HG03097 (cell line): ENCODE measurements at regions not wholly inside any gene's neighbourhood (a gene's known extent, or its start where the extent isn't known, plus 50 kb on each side); places are given as distances from the start of the nearest gene placed in this dataset.

ENCODE experiments used
- ATAC-seq: cut with Tn5 transposase; IDR thresholded peaks from one replicate; pipeline ENCODE4 v1.9.1; 2021; ENCODE audit not compliant: unreplicated experiment, low FRiP score

DNA sequence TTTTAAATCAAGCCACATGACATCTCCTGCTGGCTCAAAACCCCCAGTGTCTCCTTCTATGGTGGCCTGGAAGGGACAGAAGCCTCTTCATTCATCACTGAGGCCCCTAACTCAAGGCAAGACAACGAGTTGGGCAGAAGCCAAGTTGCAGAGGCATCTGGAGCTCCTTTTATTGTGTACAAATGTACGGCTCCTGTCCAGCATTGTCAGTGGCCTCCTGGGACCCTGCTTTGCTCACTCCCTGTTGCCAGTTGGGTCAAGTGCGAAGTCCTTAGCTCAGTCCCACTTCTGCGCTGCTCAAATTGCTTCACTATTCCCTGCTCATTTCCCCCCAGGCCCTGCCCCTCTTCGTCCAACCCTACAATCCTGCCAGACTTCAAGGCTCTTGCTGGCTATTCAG lies 181.2 kb upstream of the PMEPA1 start:
- no peak for ATAC-seq

DNA sequence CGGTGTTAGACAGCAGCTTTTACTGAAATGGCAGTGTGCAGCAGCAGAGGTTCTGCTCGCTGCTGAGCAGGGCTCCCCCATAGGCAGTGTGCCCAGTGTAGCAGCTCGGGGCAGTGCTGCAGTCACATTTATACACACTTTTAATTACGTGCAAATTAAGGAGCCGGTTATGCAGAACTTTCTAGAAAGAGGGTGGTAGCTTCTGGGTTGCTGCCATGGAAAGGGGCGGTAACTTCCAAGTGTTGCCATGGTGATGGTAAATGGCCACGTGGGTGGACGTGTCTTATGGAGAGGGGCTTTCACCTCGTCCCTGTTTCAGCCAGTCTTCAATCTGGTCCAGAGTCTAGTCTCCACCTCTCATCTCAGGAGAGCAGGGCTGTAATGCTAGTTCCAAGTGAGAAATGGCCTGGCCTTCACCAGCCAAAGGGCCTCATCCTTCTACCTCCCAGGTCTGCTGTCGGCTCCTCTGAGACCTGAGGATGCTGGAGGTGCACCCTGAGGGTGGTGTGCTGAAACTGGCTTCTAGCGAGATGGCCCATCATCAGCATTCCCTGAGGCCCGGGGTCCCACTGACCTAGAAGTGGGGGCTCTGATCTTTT lies 180.5 kb upstream of the PMEPA1 start:
- ATAC-seq, result no peak

DNA sequence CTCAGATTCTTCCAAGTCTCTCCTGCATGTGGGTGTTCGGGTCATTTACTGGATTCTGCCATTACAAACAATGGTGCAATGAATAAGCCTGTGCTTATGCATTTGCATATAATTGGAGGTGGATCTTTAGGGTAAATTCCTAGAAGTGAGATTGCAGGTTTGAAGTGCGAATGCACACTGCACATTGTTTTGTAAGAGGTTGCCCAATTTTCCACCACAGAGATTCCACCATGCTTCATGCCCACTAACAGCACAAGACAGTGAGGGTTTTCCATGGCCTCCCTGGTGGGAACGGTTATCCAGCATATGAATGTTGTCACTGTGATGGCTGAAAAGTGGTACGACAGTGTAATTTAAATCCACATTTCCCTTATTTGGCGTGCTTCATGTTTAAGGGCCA lies 178.8 kb upstream of the PMEPA1 start:
- ATAC-seq, result no peak

DNA sequence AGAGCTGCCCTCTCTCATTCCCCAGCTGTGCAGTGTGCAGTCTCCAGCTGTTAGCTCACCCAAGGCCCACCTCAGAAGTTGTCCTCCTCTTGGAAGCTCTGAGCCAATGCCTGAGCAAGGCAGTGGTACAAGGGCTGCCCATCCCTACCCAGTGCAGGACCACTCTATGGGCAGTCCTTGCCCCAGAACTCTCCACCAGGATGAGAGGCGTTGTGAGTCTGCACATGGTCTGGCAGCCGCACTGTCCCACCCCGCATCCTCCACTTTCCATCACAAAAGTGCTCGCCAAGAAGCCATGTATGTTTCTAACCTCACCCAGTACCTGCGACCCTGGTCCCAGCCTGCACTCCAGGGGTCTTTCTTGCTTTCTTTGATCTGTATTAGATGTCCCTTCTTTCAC lies 175.1 kb upstream of the PMEPA1 start:
- no peak for ATAC-seq

DNA sequence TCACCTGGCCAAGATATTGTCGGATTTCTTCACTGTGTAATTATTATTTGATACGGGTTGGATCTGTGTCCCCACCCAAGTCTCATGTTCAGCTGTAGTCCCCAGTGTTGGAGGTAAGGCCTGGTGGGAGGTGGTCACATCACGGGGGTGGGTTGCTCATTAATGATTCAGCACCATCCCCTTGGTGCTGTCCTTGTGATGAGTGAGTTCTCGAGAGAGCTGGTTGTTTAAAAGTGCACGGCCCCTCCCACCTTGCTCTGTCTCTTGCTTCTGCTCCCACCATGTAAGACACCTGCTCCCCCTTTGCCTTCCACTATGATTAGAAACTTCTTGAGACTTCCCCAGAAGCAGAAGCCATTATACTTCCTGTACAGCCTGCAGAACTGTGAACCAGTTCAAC lies 173.9 kb upstream of the PMEPA1 start:
- no peak for ATAC-seq

DNA sequence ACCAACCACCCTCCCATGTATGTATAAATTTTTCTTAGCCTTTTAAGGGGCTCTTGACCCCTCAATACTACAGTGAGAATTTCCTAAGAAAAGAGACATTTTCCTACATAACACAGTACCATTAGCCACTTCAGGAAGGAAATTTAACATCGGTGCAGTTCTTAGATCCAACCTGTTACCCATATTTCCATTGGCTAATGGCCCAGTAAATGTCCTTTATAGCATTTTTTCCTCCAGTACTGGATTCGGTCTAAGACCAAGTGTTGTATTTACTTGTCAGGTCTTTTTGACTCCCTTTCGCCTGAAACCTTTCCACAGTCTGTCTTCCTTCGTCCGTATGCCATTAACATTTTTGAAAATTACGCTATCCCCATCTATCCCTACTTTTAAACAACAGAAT lies 173.4 kb upstream of the PMEPA1 start:
- no peak for ATAC-seq

DNA sequence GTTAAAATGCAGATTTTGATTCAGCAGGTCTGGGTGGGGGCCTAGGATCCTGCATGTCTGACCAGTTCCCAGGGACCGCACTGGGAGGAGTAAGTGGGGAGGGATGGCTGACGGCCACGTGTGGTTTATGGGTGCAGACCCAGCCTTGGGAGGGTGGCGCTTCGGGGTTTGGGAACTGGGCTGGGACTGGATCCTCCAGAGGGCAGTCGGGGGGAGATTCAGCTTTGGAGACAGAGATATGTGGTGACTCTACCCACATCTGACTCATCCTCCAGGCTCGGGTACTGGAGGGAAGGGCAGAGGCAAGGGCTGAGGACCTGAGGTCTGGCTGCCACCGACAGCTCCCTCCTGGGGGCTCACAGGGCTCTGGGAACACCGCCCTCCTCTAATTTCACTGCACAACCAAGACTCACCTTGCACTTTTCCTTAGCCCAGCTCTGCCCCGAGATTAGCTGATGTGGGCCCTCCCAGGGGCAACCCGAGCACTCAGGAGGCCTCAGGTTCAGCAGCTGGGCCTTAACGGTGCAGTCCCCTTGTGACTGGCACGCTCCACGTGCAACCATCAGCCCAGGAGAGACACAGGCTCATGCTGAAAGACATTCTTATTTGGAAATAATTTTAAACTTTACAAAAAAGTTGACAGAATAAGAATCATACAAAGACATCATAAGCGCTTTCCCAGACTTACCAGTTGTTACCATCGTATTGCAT lies 172.8 kb upstream of the PMEPA1 start:
- ATAC-seq, result no peak

DNA sequence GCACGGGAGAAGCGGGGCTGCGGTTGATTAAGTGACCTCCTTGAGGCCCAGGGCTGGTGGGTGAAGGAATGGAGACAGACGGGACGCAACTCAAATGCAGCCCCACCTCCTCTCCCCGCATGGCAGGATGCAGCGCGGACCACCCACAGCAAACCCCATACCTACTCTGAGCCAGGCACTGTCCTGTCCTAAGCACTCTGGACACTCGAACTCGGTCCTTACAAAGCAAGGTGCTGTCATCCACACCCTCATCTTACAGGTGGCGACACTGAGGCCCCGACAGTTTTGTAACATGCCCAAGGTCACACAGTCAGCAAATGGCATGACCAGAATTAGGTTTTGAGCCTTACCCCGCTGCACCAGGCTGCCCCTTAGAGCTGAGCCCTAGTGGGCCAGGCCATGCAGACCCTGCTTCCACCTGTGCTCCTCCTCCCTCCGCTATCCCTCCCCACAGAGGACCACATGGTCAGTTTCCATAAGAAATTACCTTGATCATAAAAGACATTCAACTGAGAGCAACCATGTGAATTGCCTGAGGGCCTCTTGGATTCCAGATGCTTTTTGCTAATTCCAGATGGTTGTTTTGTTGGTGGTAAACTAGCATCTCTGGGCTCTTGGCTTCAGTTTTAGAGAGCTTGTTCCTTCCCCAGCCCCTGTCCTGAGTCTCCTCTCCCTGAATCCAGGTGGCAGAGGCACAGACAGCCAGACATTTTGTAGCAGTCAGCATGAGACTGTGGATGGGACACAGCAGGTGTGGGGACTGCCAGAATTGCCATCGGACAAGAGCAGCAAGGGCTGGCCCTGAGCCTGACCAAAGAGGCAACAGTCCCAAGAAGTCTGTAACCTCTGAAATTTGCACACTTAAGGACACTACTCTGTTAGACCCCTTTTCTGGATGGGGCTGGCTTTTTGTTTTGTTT lies 171.9 kb upstream of the PMEPA1 start:
- ATAC-seq, result no peak

DNA sequence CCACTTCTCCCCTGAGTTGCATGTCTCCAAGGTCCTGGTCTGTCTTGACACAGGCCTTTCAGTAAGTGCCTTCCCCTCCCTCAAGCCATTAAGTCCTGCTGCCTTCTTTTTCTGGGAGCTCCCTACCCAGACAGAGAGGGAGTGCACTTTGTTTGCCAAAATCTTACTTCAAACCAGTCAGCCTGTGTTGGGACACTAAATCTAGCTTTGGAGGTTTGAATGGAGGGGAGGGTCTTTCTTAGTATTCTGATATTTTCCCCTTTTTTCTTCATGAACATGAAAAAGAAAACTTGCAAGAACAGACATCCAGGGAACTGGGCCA lies 170.7 kb upstream of the PMEPA1 start:
- no peak for ATAC-seq

DNA sequence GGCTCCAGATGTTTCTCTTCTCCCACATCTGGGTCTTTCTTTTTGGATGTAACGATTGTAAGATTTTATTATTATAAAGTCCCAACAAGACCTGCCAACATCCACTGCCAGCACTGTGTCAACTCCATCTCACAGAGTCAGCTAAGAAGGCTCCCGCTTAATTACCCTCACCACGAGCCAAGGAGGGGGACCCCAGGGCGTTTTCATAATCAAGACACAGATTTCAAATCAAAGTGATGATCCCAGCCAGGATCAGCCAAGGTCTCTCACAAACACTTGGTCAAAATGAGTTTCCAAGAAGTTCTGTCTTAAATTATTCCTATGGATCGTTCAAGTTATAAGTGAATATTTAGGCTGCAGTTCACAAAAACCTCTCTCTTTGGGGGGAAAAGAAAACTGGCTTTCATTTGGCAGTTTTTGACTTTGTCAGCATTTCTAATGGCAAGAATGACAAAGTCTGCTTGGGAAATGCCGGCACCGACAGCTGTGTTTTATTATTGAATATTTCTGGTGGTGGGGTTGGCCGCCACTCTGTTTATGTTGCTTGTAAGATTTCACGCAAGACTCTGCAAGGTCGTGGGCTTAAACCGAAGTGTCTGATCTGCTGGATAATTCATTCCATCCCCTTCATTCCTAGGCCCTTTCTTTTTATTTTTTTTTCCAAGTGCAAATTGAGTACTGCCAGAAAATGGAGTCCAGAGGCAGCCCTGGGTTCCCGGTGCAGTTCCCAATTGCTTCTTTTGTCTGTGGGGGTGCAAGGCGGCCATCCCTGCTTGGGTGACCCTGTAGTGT lies 170.2 kb upstream of the PMEPA1 start:
- ATAC-seq, result no peak

DNA sequence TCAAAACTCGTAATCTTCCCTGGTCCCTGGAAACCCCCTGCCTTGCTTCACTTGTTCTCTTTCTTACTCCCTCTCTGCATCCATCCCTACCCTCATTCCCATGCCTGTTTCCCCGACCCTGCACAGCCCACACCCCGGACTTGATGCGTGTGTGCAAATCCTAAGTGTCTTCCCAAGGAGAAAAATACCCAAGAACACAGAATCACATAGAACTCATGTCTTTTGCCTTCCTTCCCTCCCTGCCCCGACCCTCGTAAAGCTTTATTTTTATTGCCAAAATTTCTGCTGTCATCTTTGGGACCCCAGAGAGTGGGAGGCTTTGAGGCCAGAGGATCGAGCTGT lies 169.6 kb upstream of the PMEPA1 start:
- no peak for ATAC-seq

DNA sequence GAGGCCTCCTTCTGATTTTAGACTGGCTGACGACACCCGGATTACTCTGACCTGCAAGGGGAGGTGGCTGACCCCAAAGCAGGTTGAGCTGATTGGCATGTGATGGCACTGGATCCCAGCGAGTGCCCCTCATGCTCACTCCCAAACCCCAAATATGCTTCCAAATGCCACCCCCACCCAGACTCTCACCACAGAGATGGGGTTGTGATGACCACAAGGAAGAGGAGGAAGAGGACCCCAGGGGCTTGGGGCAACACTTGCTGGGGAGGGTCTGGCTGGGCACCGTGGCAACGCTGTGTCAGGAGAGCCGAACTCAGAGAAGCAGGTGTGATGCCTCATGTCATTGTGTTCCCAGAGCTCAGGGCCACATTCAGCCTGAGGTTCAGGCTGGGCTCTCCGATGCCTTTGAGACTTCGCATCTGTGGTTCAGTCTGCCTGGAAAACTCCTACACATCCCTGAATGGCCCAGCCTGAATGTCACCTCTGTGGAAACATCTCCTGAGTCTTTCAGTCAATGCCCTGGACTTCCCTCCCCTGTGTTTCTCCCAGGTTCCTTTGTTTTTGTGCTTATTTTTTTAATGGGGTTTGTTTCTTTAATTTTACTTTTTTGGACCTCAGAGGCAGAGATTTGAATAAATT lies 169.1 kb upstream of the PMEPA1 start:
- no peak for ATAC-seq

DNA sequence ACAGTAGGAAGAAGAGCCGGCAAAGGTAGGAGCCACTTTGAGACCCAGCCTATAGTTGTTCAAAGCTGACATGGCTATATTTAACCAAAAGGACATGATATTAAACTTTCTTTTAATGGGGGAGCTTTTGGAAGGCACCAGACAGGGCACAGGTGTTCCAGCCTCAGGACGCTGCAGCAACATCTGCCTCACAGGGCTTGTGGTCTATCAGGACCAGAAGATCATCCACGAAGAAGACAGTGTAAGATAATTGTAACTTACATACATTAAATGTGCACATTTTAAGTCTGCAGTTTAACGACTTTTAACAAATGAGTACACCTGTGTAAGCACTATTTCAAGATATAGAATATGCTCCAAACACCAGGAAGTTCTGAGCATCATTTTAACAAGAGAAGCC lies 168.2 kb upstream of the PMEPA1 start:
- ATAC-seq, result no peak

DNA sequence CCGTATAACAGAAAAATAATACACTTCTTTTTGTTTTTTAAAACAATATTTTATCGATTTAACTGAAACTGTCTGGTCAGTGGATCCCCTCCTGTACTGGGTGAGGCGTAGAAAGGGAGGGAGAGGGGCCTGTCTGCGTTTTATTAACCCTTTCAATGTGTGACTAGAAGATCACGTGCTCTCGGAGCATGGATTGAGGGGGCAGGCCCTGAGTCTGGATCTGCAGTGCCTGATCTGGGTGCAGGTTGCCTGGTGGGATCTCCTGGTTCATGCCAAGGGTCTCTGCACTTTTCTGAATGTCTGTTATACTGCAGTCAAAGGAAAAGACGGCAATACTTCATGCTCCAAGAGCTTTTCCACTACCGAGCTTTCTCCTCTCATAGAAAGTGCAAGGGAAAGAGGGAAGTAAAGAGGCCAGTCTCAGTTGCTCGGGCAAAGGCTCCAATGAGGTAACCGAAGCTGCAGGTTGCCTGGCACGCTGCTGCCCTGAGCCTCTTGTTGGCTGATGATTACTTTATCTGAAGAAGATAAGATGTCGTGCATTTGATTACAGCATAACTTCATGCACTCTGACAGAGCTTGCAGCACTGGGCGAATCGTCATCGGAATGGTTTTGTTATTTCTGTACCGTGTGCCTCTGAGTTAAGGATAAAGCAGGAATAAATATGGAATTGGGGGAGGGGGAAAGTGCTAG lies 167.5 kb upstream of the PMEPA1 start:
- ATAC-seq, result no peak

DNA sequence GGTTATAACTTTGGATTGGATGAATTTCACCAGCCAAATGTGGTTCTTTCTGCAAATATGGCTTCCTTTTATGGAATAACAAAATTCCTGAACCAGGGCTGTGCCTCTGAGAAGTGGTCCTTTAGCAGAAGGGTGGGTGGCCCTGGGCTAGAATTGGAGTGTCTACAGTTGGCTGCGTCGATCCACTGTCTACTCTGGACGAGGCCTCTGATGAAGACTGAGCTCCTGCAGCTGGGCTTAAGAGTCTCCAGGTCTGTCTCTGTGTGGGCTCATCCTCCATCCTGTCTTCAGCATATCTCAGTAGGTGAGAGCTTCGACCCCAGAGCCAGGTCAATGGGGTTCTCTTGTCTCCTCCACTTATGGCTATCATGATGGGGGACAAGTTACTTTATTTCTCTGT lies 166.3 kb upstream of the PMEPA1 start:
- no peak for ATAC-seq

DNA sequence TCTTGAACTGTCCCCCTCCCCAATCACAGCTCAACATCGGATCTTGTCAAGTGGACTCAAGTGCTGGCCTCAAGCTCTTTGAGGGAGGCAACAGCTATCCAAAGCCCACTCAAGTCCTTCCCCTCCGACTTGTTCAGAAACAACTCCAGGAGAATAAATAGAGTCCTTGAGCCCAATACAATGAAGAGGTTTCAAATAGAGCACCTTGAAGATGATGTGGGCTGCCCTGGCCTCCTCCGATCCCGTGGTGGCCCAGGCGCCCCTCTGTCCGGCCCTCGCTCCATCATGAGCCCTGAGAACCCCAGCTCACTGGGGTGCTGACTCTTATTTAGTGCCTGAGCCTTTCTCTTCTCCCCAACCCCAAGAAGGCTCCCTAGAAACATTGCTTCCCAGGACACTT lies 164.3 kb upstream of the PMEPA1 start:
- ATAC-seq, result no peak

DNA sequence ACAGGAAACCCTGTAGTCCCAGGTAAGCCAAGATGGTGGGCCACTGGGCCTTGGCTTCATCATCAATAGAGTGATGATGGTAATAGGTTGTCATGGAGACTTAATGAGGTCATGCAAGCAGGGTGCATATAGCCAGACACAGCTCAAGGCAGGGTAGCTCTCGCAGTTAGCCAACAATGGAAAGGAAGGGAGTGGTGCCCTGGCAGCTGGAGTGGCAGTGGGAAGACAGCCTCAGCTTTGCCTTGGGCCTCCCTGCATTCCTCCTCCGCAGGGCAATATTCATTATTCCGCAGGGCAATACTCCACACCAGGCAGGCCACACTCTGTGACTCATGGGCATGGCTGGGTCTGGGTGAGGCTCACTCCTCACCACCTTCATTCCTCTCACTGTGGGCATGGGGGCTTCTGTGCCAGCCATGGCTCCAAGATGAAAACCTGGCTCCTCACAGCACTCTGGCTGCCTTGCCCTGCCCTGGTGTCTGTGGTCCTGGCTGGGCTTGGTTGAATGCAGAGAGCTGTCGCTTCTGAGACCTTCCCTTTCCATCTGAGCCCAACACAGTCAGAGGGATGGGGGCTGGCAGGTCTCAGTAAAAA lies 163.1 kb upstream of the PMEPA1 start:
- no peak for ATAC-seq

DNA sequence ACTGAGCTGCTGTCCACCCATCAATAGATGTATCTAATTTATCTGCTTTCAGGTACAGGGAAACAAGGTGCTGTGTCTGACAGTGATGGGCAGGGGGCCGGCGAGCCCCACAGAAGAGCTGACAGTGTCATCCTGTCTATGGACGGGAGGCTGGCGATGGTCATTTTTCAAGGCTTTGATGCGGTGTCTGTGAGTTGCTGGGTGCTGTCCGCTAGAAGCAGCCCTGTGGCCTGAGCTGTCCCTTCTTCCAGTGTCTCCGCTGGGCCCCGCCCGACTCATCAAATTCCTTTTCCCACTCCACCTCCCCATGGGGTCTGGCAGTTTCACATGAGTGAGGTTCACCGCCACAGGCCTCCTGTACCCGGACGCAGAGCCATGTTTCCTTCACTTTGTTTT lies 161.4 kb upstream of the PMEPA1 start:
- ATAC-seq, result no peak

DNA sequence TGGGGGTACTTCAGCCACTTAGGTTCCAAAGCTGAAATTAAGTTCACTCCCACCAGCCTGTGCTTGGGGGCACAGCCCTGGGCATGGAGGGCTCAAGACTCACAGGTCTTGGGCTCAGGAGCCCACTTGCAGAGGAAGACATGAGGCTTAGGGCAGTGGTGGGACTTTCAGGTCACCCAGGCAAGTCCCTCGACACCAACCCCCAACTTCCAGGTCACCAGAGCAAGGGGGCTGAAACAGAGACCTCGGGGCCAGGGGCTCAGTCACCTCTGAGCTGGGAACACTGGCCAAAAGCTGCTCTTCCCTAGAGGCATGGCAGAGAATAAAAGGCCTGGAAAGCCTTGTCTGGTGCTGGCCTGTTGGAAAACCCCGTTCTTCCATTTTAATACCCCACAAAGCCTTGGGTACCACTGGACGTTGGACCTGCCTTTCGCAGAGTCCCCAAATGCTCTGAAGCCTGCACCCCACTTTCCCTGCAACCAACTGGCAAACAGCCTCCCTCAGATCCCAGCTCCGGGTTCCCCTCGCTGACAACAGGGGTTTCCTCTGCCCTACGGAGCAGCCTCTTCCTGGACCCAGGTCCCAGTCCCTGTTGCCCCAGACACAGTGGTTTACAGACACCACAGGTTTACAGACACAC lies 160.9 kb upstream of the PMEPA1 start:
- no peak for ATAC-seq
